ENCODE measurements at regions not wholly inside any gene's neighbourhood (a gene's known extent, or its start where the extent isn't known, plus 50 kb on each side); places are given as distances from the start of the nearest gene placed in this dataset.

GRCh38 chr11:104657083-104657482, 241.2 kb downstream of the CASP12 start:
- TF ChIP-seq CTCF (conservative IDR thresholded peaks at IDR 0.05): no peak
- no peak overlapping the region for H3K27ac ChIP-seq

- TF ChIP-seq CTCF (conservative IDR thresholded peaks at IDR 0.05): no peak
- no peak overlapping the region for H3K27ac ChIP-seq
Observed at GRCh38 chr11:104655066-104655465, 243.2 kb downstream of the CASP12 start.

- no peak overlapping the region for H3K27ac ChIP-seq
- TF ChIP-seq CTCF (conservative IDR thresholded peaks at IDR 0.05): no peak
Observed at GRCh38 chr11:104654181-104654813, 244.0 kb downstream of the CASP12 start.

GRCh38 chr11:104653407-104653806, 244.9 kb downstream of the CASP12 start:
- H3K27ac ChIP-seq: no peak overlapping the region
- TF ChIP-seq CTCF (conservative IDR thresholded peaks at IDR 0.05): no peak

GRCh38 chr11:104652996-104653395, 245.3 kb downstream of the CASP12 start:
- no peak overlapping the region for H3K27ac ChIP-seq
- TF ChIP-seq CTCF (conservative IDR thresholded peaks at IDR 0.05): no peak

- H3K27ac ChIP-seq: no peak overlapping the region
- TF ChIP-seq CTCF (conservative IDR thresholded peaks at IDR 0.05): no peak
Observed at GRCh38 chr11:104650234-104650633, 248.0 kb downstream of the CASP12 start.

GRCh38 chr11:104649002-104649401, 249.3 kb downstream of the CASP12 start:
- no peak for TF ChIP-seq CTCF (conservative IDR thresholded peaks at IDR 0.05)

More at GRCh38 chr11:104649002-104649401, 249.3 kb downstream of the CASP12 start:
- no peak overlapping the region for H3K27ac ChIP-seq

Data from VCaP (cell line).